Keratinocyte (primary cell): ENCODE measurements at regions not wholly inside any gene's neighbourhood (a gene's known extent, or its start where the extent isn't known, plus 50 kb on each side); places are given as distances from the start of the nearest gene placed in this dataset.

Experiments used
- DNase-seq: peaks from one replicate; pipeline ENCODE4 v3.0.0-alpha.2; 2011; ENCODE audit warnings: low read depth, missing footprints, low spot score
- FAIRE-seq: peaks from 2 replicates; lab custom pipeline; 2011; peaks lifted over from hg19 to GRCh38; lab: Jason Lieb, UNC
- H2AFZ ChIP-seq: 2 replicates; pipeline ENCODE4 v1.6.0; 2012; ENCODE audit warnings: low read length, control low read depth, inconsistent platforms; ENCODE audit not compliant: control insufficient read depth
- H3K27ac ChIP-seq: 2 replicates; pipeline ENCODE4 v1.5.1; 2011; ENCODE audit warnings: low read length; ENCODE audit not compliant: control insufficient read depth, insufficient read depth
- H3K27me3 ChIP-seq: 3 replicates; pipeline ENCODE4 v1.6.0; 2011; ENCODE audit warnings: low read length; ENCODE audit not compliant: control insufficient read depth, insufficient read depth; ENCODE audit errors: extremely low read depth
- H3K36me3 ChIP-seq, 2 experiments: 2 replicates in 1 of 2; 3 replicates in 1 of 2; pipeline ENCODE4 v1.5.1; 2011; ENCODE audit warnings: low read length in 2 of 2, mild to moderate bottlenecking in 1 of 2; ENCODE audit not compliant: control insufficient read depth in 2 of 2, insufficient read depth in 2 of 2; ENCODE audit errors: extremely low read depth in 1 of 2
- H3K4me1 ChIP-seq: 3 replicates; pipeline ENCODE4 v1.5.1; 2011; ENCODE audit warnings: low read length; ENCODE audit not compliant: control insufficient read depth, insufficient read depth; ENCODE audit errors: extremely low read depth
- H3K4me2 ChIP-seq: 3 replicates; pipeline ENCODE4 v1.6.0; 2011; ENCODE audit warnings: low read depth, low read length; ENCODE audit not compliant: control insufficient read depth, insufficient read depth; ENCODE audit errors: extremely low read depth
- H3K4me3 ChIP-seq, 3 experiments: fragments of 200-600 bp in 1 of 3; sonication (generic) in 1 of 3; 2 replicates in 2 of 3; 3 replicates in 1 of 3; pipeline ENCODE4 v1.5.1; 2011 to 2016; ENCODE audit warnings: low read length in 3 of 3, mild to moderate bottlenecking in 3 of 3, control low read depth in 2 of 3, inconsistent platforms in 1 of 3, low read depth in 1 of 3, mixed read lengths in 1 of 3, mixed run types in 1 of 3, moderate library complexity in 1 of 3; ENCODE audit not compliant: control insufficient read depth in 2 of 3, insufficient read depth in 2 of 3; ENCODE audit errors: extremely low read depth in 1 of 3
- H3K79me2 ChIP-seq: 2 replicates; pipeline ENCODE4 v1.6.0; 2012; ENCODE audit warnings: low read length; ENCODE audit not compliant: control insufficient read depth, insufficient read depth
- H3K9ac ChIP-seq: 3 replicates; pipeline ENCODE4 v1.6.0; 2011; ENCODE audit warnings: low read length; ENCODE audit not compliant: control insufficient read depth, insufficient read depth; ENCODE audit errors: extremely low read depth
- H3K9me1 ChIP-seq: 3 replicates; pipeline ENCODE4 v1.6.0; 2011; ENCODE audit warnings: low read length; ENCODE audit not compliant: control insufficient read depth, insufficient read depth; ENCODE audit errors: extremely low read depth
- H3K9me3 ChIP-seq: 2 replicates; pipeline ENCODE4 v1.5.1; 2012; ENCODE audit warnings: low read depth, low read length; ENCODE audit not compliant: control insufficient read depth
- H4K20me1 ChIP-seq: 3 replicates; pipeline ENCODE4 v1.6.0; 2011; ENCODE audit warnings: low read length; ENCODE audit not compliant: control insufficient read depth, insufficient read depth; ENCODE audit errors: extremely low read depth
- EZH2 ChIP-seq: IDR thresholded peaks from one replicate; pipeline ENCODE4 v1.6.1; 2012; ENCODE audit warnings: inconsistent platforms, mild to moderate bottlenecking, low read length, moderate library complexity
- dilution Hi-C: fragments of 300-500 bp; cut with MboI; formaldehyde crosslinking; loops from one replicate; pipeline ENCODE4 v1.7.0; 2020; ENCODE audit warnings: low sequenced_read_pairs; ENCODE audit not compliant: extremely low pct_ligation_motif_present
- TF ChIP-seq, protein P1 (sequence below), 3 experiments: IDR thresholded peaks in 1 of 3; conservative IDR thresholded peaks in 1 of 3; optimal IDR thresholded peaks in 1 of 3; 2 replicates in 2 of 3; 3 replicates in 1 of 3; pipeline versions ENCODE3 to v1.5.1; 2011; ENCODE audit warnings: low read length in 3 of 3, mild to moderate bottlenecking in 3 of 3, moderate library complexity in 2 of 3, control low read depth in 1 of 3, inconsistent platforms in 1 of 3; ENCODE audit not compliant: insufficient read depth in 2 of 3; ENCODE audit errors: extremely low read depth in 1 of 3

DNA sequence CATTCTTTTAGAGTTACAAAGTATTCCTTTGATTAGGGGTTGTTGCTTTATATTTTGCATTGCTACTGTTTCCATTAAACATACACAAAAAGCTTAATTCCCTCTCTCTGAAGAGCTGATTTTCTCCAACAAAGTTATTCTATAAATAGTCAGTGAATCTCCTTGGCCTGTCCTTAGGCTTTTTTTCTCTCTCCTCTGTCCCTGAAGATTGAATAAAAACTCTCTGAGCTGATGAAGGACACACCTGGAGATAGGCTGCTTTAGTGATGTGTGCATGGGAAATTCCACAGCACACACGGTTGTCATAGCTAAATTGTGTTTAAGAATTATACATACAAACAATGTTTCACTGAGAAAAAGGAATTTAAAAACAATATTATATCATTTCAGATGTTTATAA is 90.5 kb upstream of the TMEM106B start:
- Histone ChIP-seq H3K27ac (no peak overlapping the region), H3K79me2 (no peaks in the 10 kb centered on the region), H3K9me3 (no peaks in the 10 kb centered on the region), H3K4me3 (no peak overlapping the region), H3K4me2 (no peak overlapping the region), H2AFZ (no peak overlapping the region), H4K20me1 (no peaks in the 10 kb centered on the region), H3K9ac (no peak overlapping the region), H3K36me3 (no peaks in the 10 kb centered on the region), H3K9me1 (no peaks in the 10 kb centered on the region), H3K27me3 (no peaks in the 10 kb centered on the region), H3K4me1 (no peaks in the 10 kb centered on the region)
- FAIRE-seq (no peak), DNase-seq (no peak)
- dilution Hi-C loops, result no loop called here
- TF ChIP-seq EZH2, result no peak
- TF ChIP-seq, protein P1, sequence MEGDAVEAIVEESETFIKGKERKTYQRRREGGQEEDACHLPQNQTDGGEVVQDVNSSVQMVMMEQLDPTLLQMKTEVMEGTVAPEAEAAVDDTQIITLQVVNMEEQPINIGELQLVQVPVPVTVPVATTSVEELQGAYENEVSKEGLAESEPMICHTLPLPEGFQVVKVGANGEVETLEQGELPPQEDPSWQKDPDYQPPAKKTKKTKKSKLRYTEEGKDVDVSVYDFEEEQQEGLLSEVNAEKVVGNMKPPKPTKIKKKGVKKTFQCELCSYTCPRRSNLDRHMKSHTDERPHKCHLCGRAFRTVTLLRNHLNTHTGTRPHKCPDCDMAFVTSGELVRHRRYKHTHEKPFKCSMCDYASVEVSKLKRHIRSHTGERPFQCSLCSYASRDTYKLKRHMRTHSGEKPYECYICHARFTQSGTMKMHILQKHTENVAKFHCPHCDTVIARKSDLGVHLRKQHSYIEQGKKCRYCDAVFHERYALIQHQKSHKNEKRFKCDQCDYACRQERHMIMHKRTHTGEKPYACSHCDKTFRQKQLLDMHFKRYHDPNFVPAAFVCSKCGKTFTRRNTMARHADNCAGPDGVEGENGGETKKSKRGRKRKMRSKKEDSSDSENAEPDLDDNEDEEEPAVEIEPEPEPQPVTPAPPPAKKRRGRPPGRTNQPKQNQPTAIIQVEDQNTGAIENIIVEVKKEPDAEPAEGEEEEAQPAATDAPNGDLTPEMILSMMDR (optimal IDR thresholded peaks at IDR 0.05 in 1 of 3, IDR thresholded peaks at IDR 0.05 in 1 of 3, conservative IDR thresholded peaks at IDR 0.05 in 1 of 3; ENCODE audit: extremely low read depth in 1 of 3, insufficient read depth in 2 of 3, low read length in 3 of 3), result no peak

DNA sequence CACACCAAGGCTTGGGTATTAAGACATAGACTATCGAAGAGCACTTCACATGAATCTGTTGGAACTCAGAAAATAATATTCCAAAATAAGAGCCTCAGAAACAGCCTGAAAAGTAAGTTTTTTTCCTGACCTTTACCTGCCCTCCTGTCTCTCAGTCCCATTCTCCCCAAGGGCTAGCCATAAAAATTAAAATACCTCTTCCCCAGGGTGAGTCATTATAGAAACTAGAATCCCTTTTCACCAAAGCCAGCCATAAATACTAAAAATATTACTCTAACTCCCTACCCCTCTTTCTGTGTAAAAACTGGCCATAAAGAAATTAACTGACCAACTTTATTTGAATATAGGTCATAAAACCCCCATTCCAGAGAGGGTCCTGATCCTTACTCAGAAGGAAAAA is 87.9 kb upstream of the TMEM106B start:
- no peak overlapping the region for H3K27ac ChIP-seq
- FAIRE-seq (no peak), DNase-seq (no peak)
- H3K9me3 ChIP-seq, result no peaks in the 10 kb centered on the region
- no peak overlapping the region for H3K4me3 ChIP-seq
- H3K9me1 ChIP-seq, result no peaks in the 10 kb centered on the region
- no peaks in the 10 kb centered on the region for H3K36me3 ChIP-seq
- dilution Hi-C loops, result no loop called here
- TF ChIP-seq, protein P1 (optimal IDR thresholded peaks at IDR 0.05 in 1 of 3, IDR thresholded peaks at IDR 0.05 in 1 of 3, conservative IDR thresholded peaks at IDR 0.05 in 1 of 3; ENCODE audit: extremely low read depth in 1 of 3, insufficient read depth in 2 of 3, low read length in 3 of 3), result no peak
- TF ChIP-seq EZH2, result no peak
- H4K20me1 ChIP-seq, result no peaks in the 10 kb centered on the region
- H3K79me2 ChIP-seq, result no peaks in the 10 kb centered on the region
- no peak overlapping the region for H2AFZ ChIP-seq
- H3K27me3 ChIP-seq, result no peaks in the 10 kb centered on the region
- no peak overlapping the region for H3K4me2 ChIP-seq
- H3K4me1 ChIP-seq, result no peaks in the 10 kb centered on the region
- H3K9ac ChIP-seq, result no peak overlapping the region
